ENCODE measurements at regions not wholly inside any gene's neighbourhood (a gene's known extent, or its start where the extent isn't known, plus 50 kb on each side); places are given as distances from the start of the nearest gene placed in this dataset.

- Histone ChIP-seq H3K27ac (ENCODE audit: low read depth in 2 of 2, low read length in 1 of 2) (peak overlapping the region in 1 of 2 experiments; percentile 81; a peak in 2 of 4 replicates), H3K4me2 (no peak overlapping the region), H3K9ac (no peak overlapping the region), H3F3A (replicated peaks; ENCODE audit: insufficient read depth) (no peaks in the 10 kb centered on the region), H2AFZ (ENCODE audit: low read depth) (no peak overlapping the region), H3K9me2 (no peaks in the 10 kb centered on the region), H3K27me3 (ENCODE audit: insufficient read depth) (no peaks in the 10 kb centered on the region), H3K9me3 (no peaks in the 10 kb centered on the region), H3K36me3 (replicated peaks in 1 of 2; ENCODE audit: control insufficient read depth in 1 of 2, insufficient read depth in 2 of 2, low read length in 1 of 2) (no peaks in the 10 kb centered on the region), H3K4me3 (ENCODE audit: low read depth in 2 of 2, low read length in 1 of 2) (no peak overlapping the region), H3K79me2 (ENCODE audit: insufficient read depth) (no peaks in the 10 kb centered on the region), H4K20me1 (ENCODE audit: insufficient read depth) (no peaks in the 10 kb centered on the region), H3K4me1 (ENCODE audit: control insufficient read depth in 1 of 2, insufficient read depth in 2 of 2, low read depth in 1 of 2, low read length in 1 of 2) (peaks cover 0 to 3% of the 10 kb centered on the region in 2 experiments; a peak in 2 of 4 replicates)
- 23% methylated on average over 3 of the region's 3 CpGs for WGBS (ENCODE audit: low lambda C conversion rate)
- ChIA-PET CTCF (no interaction called here), POLR2A (no interaction called here)
- TF ChIP-seq SIN3A (IDR thresholded peaks at IDR 0.05; ENCODE audit: borderline replicate concordance, low read depth, low read length) (no peak), POLR2AphosphoS5 (IDR thresholded peaks at IDR 0.05; ENCODE audit: low read depth, low read length) (no peak), RCOR1 (IDR thresholded peaks at IDR 0.05; ENCODE audit: low read length) (no peak), RXRA (IDR thresholded peaks at IDR 0.05; ENCODE audit: borderline replicate concordance, low read depth) (no peak), FOXJ3 (CRISPR knock-in tag; IDR thresholded peaks at IDR 0.05) (no peak), TAF1 (IDR thresholded peaks at IDR 0.05; ENCODE audit: borderline replicate concordance, low read depth, low read length) (no peak), NRF1 (IDR thresholded peaks at IDR 0.05; ENCODE audit: low read depth, low read length) (no peak), MEF2A (IDR thresholded peaks at IDR 0.05; ENCODE audit: borderline replicate concordance, low read depth) (no peak), MXI1 (IDR thresholded peaks at IDR 0.05; ENCODE audit: low read depth, low read length) (no peak), YY1 (IDR thresholded peaks at IDR 0.05; ENCODE audit: low read depth) (no peak), GABPA (IDR thresholded peaks at IDR 0.05; ENCODE audit: low read depth) (no peak), FOSL2 (IDR thresholded peaks at IDR 0.05; ENCODE audit: borderline replicate concordance, low read depth) (no peak), RFX5 (IDR thresholded peaks at IDR 0.05; ENCODE audit: low read length) (no peak), REST (IDR thresholded peaks at IDR 0.05; ENCODE audit: low read depth, low read length) (no peak), EP300 (IDR thresholded peaks at IDR 0.05; ENCODE audit: borderline replicate concordance in 1 of 2, low read depth in 1 of 2, low read length in 1 of 2) (no peak), FOXM1 (IDR thresholded peaks at IDR 0.05; ENCODE audit: low read depth) (no peak), CTCF (IDR thresholded peaks at IDR 0.05) (no peak), IRF3 (IDR thresholded peaks at IDR 0.05; ENCODE audit: low read depth, low read length) (no peak), EZH2phosphoT487 (IDR thresholded peaks at IDR 0.05; ENCODE audit: borderline replicate concordance, low read depth) (no peak), ZBTB33 (IDR thresholded peaks at IDR 0.05; ENCODE audit: borderline replicate concordance, low read depth) (no peak)
- DNase-seq, result no peak
These were observed 720.6 kb downstream of the RWDD3 start for GRCh38 chr1:95954585-95954984.

Measured in SK-N-SH (cell line).